Naive thymus-derived CD4-positive, alpha-beta T cell (primary cell): ENCODE measurements at regions not wholly inside any gene's neighbourhood (a gene's known extent, or its start where the extent isn't known, plus 50 kb on each side); places are given as distances from the start of the nearest gene placed in this dataset.

ENCODE experiments used
- ATAC-seq: fragments of 150-1000 bp; cut with Tn5 transposase; 2 replicates; pipeline ENCODE4 v1.10.0; 2021; ENCODE audit warnings: mild to moderate bottlenecking, moderate library complexity
- CTCF ChIA-PET: fragments of 350-600 bp; sonication (Branson Sonifier 250); formaldehyde crosslinking; loops from one replicate; lab custom pipeline; 2021; ENCODE audit warnings: antibody characterized with exemption; lab: Charles Lee
- POLR2A ChIA-PET: fragments of 350-600 bp; sonication (Branson Sonifier 250); formaldehyde crosslinking; loops from one replicate; lab custom pipeline; 2021; ENCODE audit warnings: antibody characterized with exemption, inconsistent platforms; lab: Charles Lee
- DNase-seq, 9 donors: peaks; one replicate each; pipeline versions ENCODE4 v3.0.0 to v3.0.0-alpha.2; 2020 to 2022; ENCODE audit warnings: mixed read lengths in 1 of 9
- H3K27ac ChIP-seq: one replicate; pipeline ENCODE4 v1.7.0; 2013; ENCODE audit warnings: mild to moderate bottlenecking, low read depth, low read length, moderate library complexity
- H3K27me3 ChIP-seq, 2 donors: one replicate each; pipeline ENCODE4 v1.7.0; 2013; ENCODE audit warnings: low read length in 2 of 2, mild to moderate bottlenecking in 2 of 2, moderate library complexity in 2 of 2; ENCODE audit not compliant: control insufficient read depth in 2 of 2, insufficient read depth in 2 of 2
- H3K36me3 ChIP-seq, 3 experiments: 1 replicate in 2 of 3; 2 replicates in 1 of 3; pipeline ENCODE4 v1.7.0; 2013; ENCODE audit warnings: low read length in 3 of 3, mild to moderate bottlenecking in 3 of 3, moderate library complexity in 1 of 3; ENCODE audit not compliant: insufficient read depth in 3 of 3, control insufficient read depth in 2 of 3
- H3K4me1 ChIP-seq, 2 donors: one replicate each; pipeline ENCODE4 v1.7.0; 2013; ENCODE audit warnings: low read length in 2 of 2, mild to moderate bottlenecking in 2 of 2, moderate library complexity in 1 of 2; ENCODE audit not compliant: control insufficient read depth in 2 of 2, insufficient read depth in 2 of 2
- H3K4me3 ChIP-seq: 2 replicates; pipeline ENCODE4 v1.7.0; 2013; ENCODE audit warnings: mild to moderate bottlenecking, low read length
- H3K9me3 ChIP-seq, 3 experiments: 1 replicate in 2 of 3; 2 replicates in 1 of 3; pipeline ENCODE4 v1.7.0; 2013; ENCODE audit warnings: low read length in 3 of 3; ENCODE audit not compliant: control insufficient read depth in 2 of 3
- H3K27ac Mint-ChIP-seq, 9 donors: one replicate each; pipeline ENCODE4 v1.8.0; 2020 to 2022; ENCODE audit warnings: mixed read lengths in 9 of 9, mild to moderate bottlenecking in 8 of 9, moderate library complexity in 5 of 9, inconsistent platforms in 2 of 9
- H3K27me3 Mint-ChIP-seq, 5 donors: one replicate each; pipeline ENCODE4 v1.8.0; 2021 to 2022; ENCODE audit warnings: mixed read lengths in 5 of 5, mild to moderate bottlenecking in 1 of 5
- H3K36me3 Mint-ChIP-seq, 5 donors: one replicate each; pipeline ENCODE4 v1.8.0; 2020 to 2022; ENCODE audit warnings: mixed read lengths in 5 of 5, mild to moderate bottlenecking in 3 of 5, inconsistent platforms in 1 of 5
- H3K4me1 Mint-ChIP-seq, 7 donors: one replicate each; pipeline ENCODE4 v1.8.0; 2020 to 2022; ENCODE audit warnings: mixed read lengths in 7 of 7, mild to moderate bottlenecking in 3 of 7, inconsistent platforms in 1 of 7
- H3K4me3 Mint-ChIP-seq, 10 donors: one replicate each; pipeline ENCODE4 v1.8.0; 2020 to 2022; ENCODE audit warnings: mild to moderate bottlenecking in 10 of 10, mixed read lengths in 10 of 10, moderate library complexity in 6 of 10, inconsistent platforms in 2 of 10
- H3K9me3 Mint-ChIP-seq, 11 donors: one replicate each; pipeline ENCODE4 v1.8.0; 2020 to 2022; ENCODE audit warnings: mixed read lengths in 11 of 11, mild to moderate bottlenecking in 4 of 11, inconsistent platforms in 1 of 11, moderate library complexity in 1 of 11
- intact Hi-C, 2 donors: fragments of 100-400 bp; cut with micrococcal nuclease; formaldehyde crosslinking; loops; one replicate each; pipeline ENCODE4 v1.15.1; 2023

DNA sequence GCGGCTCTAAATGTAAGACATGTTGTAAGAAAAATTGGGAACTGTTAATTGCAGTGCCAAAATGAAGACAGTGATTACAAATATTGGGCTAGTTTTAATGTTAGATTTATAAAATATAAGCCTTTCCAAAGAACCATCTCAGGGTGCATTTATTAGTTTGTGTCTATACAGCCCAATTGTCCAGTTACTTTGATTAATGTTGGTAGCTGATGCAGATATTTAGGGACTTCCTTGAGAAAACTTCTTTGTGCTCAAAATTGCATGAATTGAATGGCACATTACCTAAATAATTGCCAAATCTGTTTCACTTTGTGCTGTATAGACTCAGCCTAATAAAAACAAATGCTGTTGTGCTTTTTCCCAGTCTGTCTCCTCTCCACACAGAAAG, 83.7 kb downstream of the DAD1 start:
- H3K36me3 Mint-ChIP-seq = peaks cover 8 to 91% (median 78%) of the 10 kb centered on the region in 5 donors
- peak overlapping the region; percentile 79 to 95 (median 87) for H3K4me3 Mint-ChIP-seq
- peaks cover 25 to 34% of the 10 kb centered on the region in 2 donors for H3K4me1 ChIP-seq
- no peaks in the 10 kb centered on the region for H3K9me3 ChIP-seq
- DNase-seq (no peak), ATAC-seq (no peak)
- CTCF ChIA-PET = interaction anchor here (0.9 to 1.3 kb wide), 4 partner anchors 14 to 51 kb away, joined by 3 read pairs; no protein-coding TSS in a partner anchor
- POLR2A ChIA-PET = interaction anchor here (0.6 to 36.7 kb wide), 11 partner anchors 5 to 880 kb away, joined by 3 to 709 read pairs (median 8); no protein-coding TSS in a partner anchor
- peak overlapping the region; percentile 92 to 99 (median 96) for H3K27ac Mint-ChIP-seq
- H3K27me3 ChIP-seq = no peaks in the 10 kb centered on the region
- H3K4me3 ChIP-seq = peak overlapping the region; percentile 51
- peak overlapping the region; percentile 90 for H3K27ac ChIP-seq
- intact Hi-C loops = loop anchor here in 1 of 2 donors (2.0 to 5.0 kb wide), 4 partner anchors 13 to 638 kb away; no protein-coding TSS in a partner anchor
- H3K9me3 Mint-ChIP-seq = peaks cover 0 to 2% (median 0%) of the 10 kb centered on the region in 11 donors
- H3K4me1 Mint-ChIP-seq = peaks cover 16 to 82% (median 63%) of the 10 kb centered on the region in 7 donors
- H3K27me3 Mint-ChIP-seq = no peaks in the 10 kb centered on the region
- H3K36me3 ChIP-seq = peaks cover 8 to 10% (median 9%) of the 10 kb centered on the region in 3 experiments

DNA sequence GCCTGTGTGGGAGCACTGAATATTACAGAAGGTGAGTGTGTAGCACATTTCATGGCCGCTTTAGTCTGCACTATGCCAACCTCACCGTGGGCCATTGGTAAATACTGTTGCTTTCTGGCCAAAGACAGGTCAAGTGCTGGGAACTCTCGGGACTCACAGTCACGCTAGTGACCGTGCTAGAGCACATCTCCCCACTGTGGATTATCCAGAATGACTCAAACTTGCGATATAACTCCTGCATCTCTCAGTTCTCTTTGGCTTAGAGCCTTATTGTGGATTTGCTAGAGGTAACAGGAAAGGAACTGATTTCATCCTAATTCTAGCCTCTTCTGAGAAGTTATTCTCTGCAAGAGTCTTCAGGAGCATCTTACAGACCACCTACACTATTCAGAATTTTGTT, 86.5 kb downstream of the DAD1 start:
- H3K4me3 Mint-ChIP-seq = peak overlapping the region; percentile 79 to 96 (median 89)
- intact Hi-C loops = loop anchor here (1.0 to 5.0 kb wide), 2 partner anchors 10 to 650 kb away; no protein-coding TSS in a partner anchor
- Histone ChIP-seq H3K27ac (peak overlapping the region; percentile 90), H3K27me3 (no peaks in the 10 kb centered on the region), H3K4me3 (peak overlapping the region; percentile 67), H3K9me3 (no peaks in the 10 kb centered on the region), H3K4me1 (peaks cover 12 to 24% of the 10 kb centered on the region in 2 donors), H3K36me3 (peaks cover 0 to 8% (median 0%) of the 10 kb centered on the region in 3 experiments)
- H3K36me3 Mint-ChIP-seq = peaks cover 4 to 88% (median 77%) of the 10 kb centered on the region in 5 donors
- ATAC-seq = no peak
- peaks cover 0 to 2% (median 0%) of the 10 kb centered on the region in 11 donors for H3K9me3 Mint-ChIP-seq
- peaks cover 9 to 77% (median 53%) of the 10 kb centered on the region in 7 donors for H3K4me1 Mint-ChIP-seq
- ChIA-PET POLR2A (interaction anchor here (0.7 to 36.7 kb wide), 8 partner anchors 4 to 633 kb away, joined by 3 to 709 read pairs (median 279); no protein-coding TSS in a partner anchor), CTCF (interaction anchor here (0.9 to 1.8 kb wide), 2 partner anchors 68 to 499 kb away, joined by 3 to 9 read pairs; no protein-coding TSS in a partner anchor)
- H3K27me3 Mint-ChIP-seq = no peaks in the 10 kb centered on the region
- H3K27ac Mint-ChIP-seq = peak overlapping the region; percentile 90 to 96 (median 95)
- no peak for DNase-seq

GRCh38 chr14:22502007-22502406, 87.0 kb downstream of the DAD1 start:
- ChIA-PET POLR2A (interaction anchor here (0.7 to 36.7 kb wide), 10 partner anchors 3 to 766 kb away, joined by 3 to 709 read pairs (median 14); no protein-coding TSS in a partner anchor), CTCF (interaction anchor here (1.8 kb wide), 1 partner anchor 68 kb away, joined by 9 read pairs; no protein-coding TSS in a partner anchor)
- intact Hi-C loops = loop anchor here (1.0 to 5.0 kb wide), 2 partner anchors 10 to 650 kb away; no protein-coding TSS in a partner anchor
- Histone ChIP-seq H3K36me3 (peaks cover 0 to 13% (median 0%) of the 10 kb centered on the region in 3 experiments), H3K27me3 (no peaks in the 10 kb centered on the region), H3K27ac (peak overlapping the region; percentile 90), H3K4me1 (peaks cover 12 to 26% of the 10 kb centered on the region in 2 donors), H3K4me3 (peak overlapping the region; percentile 67), H3K9me3 (no peaks in the 10 kb centered on the region)
- H3K4me3 Mint-ChIP-seq = peak overlapping the region; percentile 79 to 96 (median 89)
- no peaks in the 10 kb centered on the region for H3K27me3 Mint-ChIP-seq
- DNase-seq = no peak
- peaks cover 0 to 2% (median 0%) of the 10 kb centered on the region in 11 donors for H3K9me3 Mint-ChIP-seq
- peaks cover 8 to 72% (median 53%) of the 10 kb centered on the region in 7 donors for H3K4me1 Mint-ChIP-seq
- no peak for ATAC-seq
- peak overlapping the region; percentile 90 to 96 (median 95) for H3K27ac Mint-ChIP-seq
- H3K36me3 Mint-ChIP-seq = peaks cover 4 to 88% (median 76%) of the 10 kb centered on the region in 5 donors

GRCh38 chr14:22500954-22501726, 87.9 kb downstream of the DAD1 start:
- CTCF ChIA-PET = interaction anchor here (1.8 kb wide), 1 partner anchor 69 kb away, joined by 9 read pairs; no protein-coding TSS in a partner anchor
- DNase-seq = no peak

GRCh38 chr14:22500525-22500924, 88.5 kb downstream of the DAD1 start:
- intact Hi-C loops = loop anchor here in 1 of 2 donors (5.0 kb wide), 1 partner anchor 648 kb away; no protein-coding TSS in a partner anchor
- CTCF ChIA-PET = interaction anchor here (0.8 kb wide), 1 partner anchor 273 kb away, joined by 4 read pairs; no protein-coding TSS in a partner anchor
- Histone ChIP-seq H3K4me1 (peaks cover 5 to 18% of the 10 kb centered on the region in 2 donors), H3K36me3 (peaks cover 0 to 17% (median 6%) of the 10 kb centered on the region in 3 experiments), H3K4me3 (peak overlapping the region; percentile 67), H3K27me3 (no peaks in the 10 kb centered on the region), H3K9me3 (no peaks in the 10 kb centered on the region), H3K27ac (peak overlapping the region; percentile 90)
- Mint-ChIP-seq H3K4me1 (peaks cover 4 to 63% (median 39%) of the 10 kb centered on the region in 7 donors), H3K9me3 (peaks cover 0 to 2% (median 0%) of the 10 kb centered on the region in 11 donors), H3K27me3 (no peaks in the 10 kb centered on the region), H3K36me3 (peaks cover 4 to 88% (median 65%) of the 10 kb centered on the region in 5 donors), H3K27ac (peak overlapping the region; percentile 90 to 97 (median 95)), H3K4me3 (peak overlapping the region; percentile 79 to 96 (median 89))
- POLR2A ChIA-PET = interaction anchor here (0.7 to 36.7 kb wide), 13 partner anchors 2 to 659 kb away, joined by 3 to 709 read pairs (median 5); no protein-coding TSS in a partner anchor
- ATAC-seq (no peak), DNase-seq (no peak)

More at GRCh38 chr14:22500954-22501726, 87.9 kb downstream of the DAD1 start:
- Mint-ChIP-seq H3K36me3 (peaks cover 4 to 88% (median 71%) of the 10 kb centered on the region in 5 donors), H3K27me3 (no peaks in the 10 kb centered on the region), H3K9me3 (peaks cover 0 to 2% (median 0%) of the 10 kb centered on the region in 11 donors), H3K27ac (peak overlapping the region; percentile 90 to 97 (median 95)), H3K4me1 (peaks cover 8 to 69% (median 45%) of the 10 kb centered on the region in 7 donors), H3K4me3 (peak overlapping the region; percentile 79 to 96 (median 89))
- Histone ChIP-seq H3K9me3 (no peaks in the 10 kb centered on the region), H3K27me3 (no peaks in the 10 kb centered on the region), H3K27ac (peak overlapping the region; percentile 90), H3K36me3 (peaks cover 0 to 13% (median 4%) of the 10 kb centered on the region in 3 experiments), H3K4me3 (peak overlapping the region; percentile 67), H3K4me1 (peaks cover 7 to 24% of the 10 kb centered on the region in 2 donors)
- ATAC-seq = peak; percentile 20
- intact Hi-C loops = loop anchor here in 1 of 2 donors (5.0 kb wide), 1 partner anchor 649 kb away; no protein-coding TSS in a partner anchor
- POLR2A ChIA-PET = interaction anchor here (0.7 to 36.7 kb wide), 15 partner anchors 2 to 659 kb away, joined by 3 to 709 read pairs (median 4); no protein-coding TSS in a partner anchor
